Hepatocyte (in vitro differentiated cells): ENCODE measurements at regions not wholly inside any gene's neighbourhood (a gene's known extent, or its start where the extent isn't known, plus 50 kb on each side); places are given as distances from the start of the nearest gene placed in this dataset.
"Not testable (repeated sequence)": the region's sequence is repeated elsewhere in the genome, so short reads cannot be mapped to it uniquely, and the experiment has no call there.

Experiments
- CTCF ChIP-seq: fragments of 200-600 bp; sonication (generic); IDR thresholded peaks from 2 replicates; pipeline ENCODE4 v1.5.1; 2016; ENCODE audit warnings: antibody characterized with exemption, mild to moderate bottlenecking; ENCODE audit not compliant: poor library complexity
- EZH2phosphoT487 ChIP-seq: fragments of 200-600 bp; sonication (generic); IDR thresholded peaks from one replicate; pipeline ENCODE4 v1.6.1; 2018; ENCODE audit warnings: antibody characterized with exemption, mild to moderate bottlenecking, low read depth, moderate library complexity; ENCODE audit not compliant: unreplicated experiment, severe bottlenecking

GRCh38 chr16:29286161-29286560, 120.3 kb downstream of the NPIPB11 start:
- TF ChIP-seq CTCF, EZH2phosphoT487: not testable (repeated sequence)
